Globus pallidus (tissue), 1 donor: ENCODE measurements at regions not wholly inside any gene's neighbourhood (a gene's known extent, or its start where the extent isn't known, plus 50 kb on each side); places are given as distances from the start of the nearest gene placed in this dataset.
"Not testable (repeated sequence)": the region's sequence is repeated elsewhere in the genome, so short reads cannot be mapped to it uniquely, and the experiment has no call there.

Source experiments
- DNase-seq: peaks from one replicate; pipeline ENCODE4 v3.0.0-alpha.2; 2015; ENCODE audit warnings: low spot score

DNA sequence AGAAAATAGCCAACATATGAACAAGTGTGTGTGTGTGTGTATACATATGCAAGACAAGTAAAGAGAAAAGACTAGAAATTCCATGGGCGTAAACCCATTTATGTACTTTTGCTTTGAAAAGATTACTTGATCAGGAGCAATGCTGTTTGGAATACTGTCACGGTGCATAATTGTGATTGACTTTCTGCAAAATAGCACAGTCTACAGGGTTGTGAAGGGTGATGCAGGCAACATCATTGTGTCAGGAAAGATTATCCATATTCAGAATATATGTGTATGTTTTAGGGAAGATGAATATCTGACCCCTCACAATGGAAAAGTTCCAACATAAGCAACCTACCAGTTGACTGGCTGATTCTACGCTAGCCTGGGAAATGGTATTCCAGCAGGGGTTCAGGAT, 307.7 kb downstream of the JRKL start:
- DNase-seq, result no peak

- no peak for DNase-seq
Observed at GRCh38 chr11:96704847-96705246, 315.0 kb downstream of the JRKL start.

GRCh38 chr11:96706761-96707160, 316.9 kb downstream of the JRKL start:
- DNase-seq, result no peak

DNA sequence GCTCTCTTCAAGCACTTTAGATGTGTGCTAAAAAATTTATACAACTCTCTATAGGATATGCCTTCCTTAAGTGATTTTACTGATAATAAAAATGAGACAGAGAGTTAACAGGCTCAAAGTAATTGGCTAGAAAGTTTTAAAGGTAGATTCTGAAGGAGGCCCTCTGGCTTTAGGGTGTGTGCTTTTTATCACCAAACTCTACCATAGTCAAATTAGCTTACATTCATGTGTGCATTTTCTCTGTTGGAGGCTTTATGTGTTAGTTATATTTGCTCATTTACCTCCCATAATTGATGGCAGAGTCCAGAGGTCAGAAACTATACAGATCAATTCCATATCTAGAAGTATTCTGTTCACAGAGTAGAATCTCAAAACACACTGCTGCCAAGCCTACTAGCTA, 317.5 kb downstream of the JRKL start:
- DNase-seq, result no peak

GRCh38 chr11:96708219-96708878, 318.5 kb downstream of the JRKL start:
- no peak for DNase-seq

DNA sequence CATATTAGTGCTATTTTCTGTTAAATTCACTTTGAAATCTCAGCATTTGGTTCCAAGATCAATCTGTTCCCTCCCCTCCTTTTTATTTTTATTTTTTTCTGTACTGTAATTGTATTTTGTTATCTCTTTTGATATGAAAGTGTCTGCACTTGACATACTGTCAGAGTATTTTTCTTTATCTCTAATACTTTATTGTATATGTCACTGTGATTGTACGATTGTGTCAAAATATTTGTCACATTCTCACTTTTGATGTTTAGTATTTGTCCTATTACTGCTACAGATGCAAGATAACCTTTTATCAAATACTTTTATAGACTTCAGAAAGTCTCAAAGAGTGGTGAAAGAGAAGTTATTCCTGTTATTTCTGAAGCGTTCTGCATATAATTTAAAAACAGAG, 323.5 kb downstream of the JRKL start:
- no peak for DNase-seq

- no peak for DNase-seq
Observed at GRCh38 chr11:96714689-96715088, 324.9 kb downstream of the JRKL start.

- DNase-seq, result no peak
Observed at GRCh38 chr11:96715208-96715607, 325.4 kb downstream of the JRKL start.

GRCh38 chr11:96736601-96737000, 346.8 kb downstream of the JRKL start:
- DNase-seq, result no peak

DNA sequence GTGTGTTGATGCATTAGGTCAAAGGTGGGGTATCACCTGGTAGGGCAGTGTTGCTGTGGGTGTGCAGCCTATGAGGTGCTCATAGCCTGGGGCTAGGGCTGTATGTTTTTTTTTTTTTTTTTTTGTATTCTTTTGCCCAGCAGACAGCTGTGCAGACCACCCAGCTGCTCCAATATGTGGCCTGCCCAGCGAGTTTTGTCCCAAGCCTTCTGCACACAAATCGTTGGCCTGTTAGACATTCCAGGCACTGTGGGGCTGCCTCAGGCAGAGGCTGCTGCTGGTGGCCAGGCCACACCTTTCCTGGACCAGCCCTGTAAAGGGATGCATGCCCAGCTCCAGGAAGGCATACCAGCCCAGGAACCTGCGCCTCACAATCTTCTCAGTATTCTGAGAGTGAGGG, 348.5 kb downstream of the JRKL start:
- no peak for DNase-seq

DNA sequence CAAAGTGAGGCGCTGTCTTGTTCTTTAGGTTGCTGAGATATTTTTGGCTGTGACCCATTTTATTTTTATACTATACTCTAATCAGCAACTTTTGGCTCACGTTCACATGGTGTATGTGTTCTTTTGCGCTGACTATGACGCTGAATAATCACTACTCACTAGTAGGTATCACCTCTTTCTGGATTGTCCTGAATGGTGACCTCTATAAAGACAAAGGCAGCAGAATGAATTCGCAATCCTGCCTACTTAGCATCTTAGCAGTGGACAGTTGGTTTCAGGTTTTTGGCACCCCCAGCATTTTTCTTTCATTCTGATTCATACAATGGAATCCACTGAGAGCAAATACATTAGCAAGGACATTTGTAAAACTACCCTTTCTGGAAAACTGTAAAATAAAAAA, 351.3 kb downstream of the JRKL start:
- no peak for DNase-seq

DNA sequence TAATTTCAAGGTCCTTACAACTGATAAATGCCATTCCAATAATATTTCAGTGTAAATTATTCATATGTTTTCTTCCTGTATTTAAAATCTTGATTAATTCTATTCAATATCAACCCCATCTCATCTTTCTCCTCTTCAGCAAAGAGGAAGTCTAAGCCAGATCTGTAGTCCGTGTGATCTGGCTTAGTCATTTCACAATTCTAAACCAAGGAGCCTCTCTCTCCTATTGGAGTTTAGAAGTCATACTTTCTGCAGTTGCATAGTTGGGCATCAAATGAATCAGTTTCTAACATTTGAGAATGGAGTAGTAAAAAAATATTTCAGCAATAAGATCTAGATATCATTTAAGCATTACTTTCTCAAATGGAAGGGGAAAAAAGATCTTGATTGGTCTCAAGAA, 354.9 kb downstream of the JRKL start:
- no peak for DNase-seq

- no peak for DNase-seq
Observed at GRCh38 chr11:96748639-96749370, 359.0 kb downstream of the JRKL start.

GRCh38 chr11:96751807-96752206, 362.0 kb downstream of the JRKL start:
- not testable (repeated sequence) for DNase-seq

DNA sequence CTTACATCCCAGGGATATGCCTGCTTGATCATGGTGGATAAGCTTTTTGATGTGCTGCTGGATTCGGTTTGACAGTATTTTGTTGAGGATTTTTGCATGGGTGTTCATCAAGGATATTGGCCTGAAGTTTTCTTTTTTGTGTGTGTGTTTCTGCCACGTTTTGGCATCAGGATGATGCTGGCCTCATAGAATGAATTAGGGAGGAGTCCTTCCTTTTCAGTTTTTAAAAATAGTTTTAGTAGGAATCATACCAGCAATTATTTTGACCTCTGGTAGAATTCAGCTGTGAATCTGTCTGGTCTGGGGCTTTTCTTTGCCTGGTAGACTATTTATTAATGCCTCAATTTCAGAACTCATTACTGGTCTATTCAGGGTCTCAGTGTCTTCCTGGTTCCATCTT, 362.4 kb downstream of the JRKL start:
- DNase-seq, result no peak

- DNase-seq, result no peak
Observed at GRCh38 chr11:96753997-96754396, 364.2 kb downstream of the JRKL start.

GRCh38 chr11:96755209-96755608, 365.4 kb downstream of the JRKL start:
- no peak for DNase-seq

- no peak for DNase-seq
Observed at GRCh38 chr11:96755752-96756151, 365.9 kb downstream of the JRKL start.

DNA sequence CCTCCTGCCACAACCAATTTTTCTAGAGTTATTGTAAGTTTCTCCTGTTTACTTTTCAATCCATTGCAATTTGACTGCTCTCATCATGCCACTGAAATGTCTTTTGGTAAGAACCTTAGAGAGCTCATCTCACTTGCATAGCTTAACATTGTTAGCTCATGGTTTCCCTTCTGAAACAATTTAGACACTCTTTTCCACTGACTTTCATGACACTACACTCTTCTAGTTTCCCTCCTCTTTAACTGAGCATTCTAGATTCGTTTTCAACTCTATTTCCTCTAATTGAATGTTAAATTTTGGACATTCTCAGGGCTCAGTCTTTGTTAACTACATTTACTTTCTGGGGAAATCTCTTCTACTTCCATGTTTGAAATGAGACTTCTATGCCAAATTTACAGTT, 369.1 kb downstream of the JRKL start:
- no peak for DNase-seq

DNA sequence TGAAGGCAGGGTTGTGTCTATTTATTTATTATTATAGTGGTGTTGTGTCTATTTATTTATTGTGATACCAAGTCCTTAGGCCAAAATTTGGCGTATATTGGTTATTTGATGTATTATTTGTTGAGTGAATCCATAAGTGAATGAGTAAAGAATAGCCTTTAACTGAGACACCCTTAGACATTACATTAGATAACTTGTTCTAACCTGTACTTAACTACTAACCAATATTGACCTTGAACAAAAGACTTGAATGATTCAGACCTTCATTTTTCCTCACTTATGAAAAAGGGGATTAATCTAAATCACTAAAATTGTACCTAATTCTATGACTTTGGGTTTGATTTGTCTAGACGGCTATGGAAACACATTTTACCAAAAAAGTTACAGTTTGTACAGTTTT, 370.5 kb downstream of the JRKL start:
- no peak for DNase-seq

- no peak for DNase-seq
Observed at GRCh38 chr11:96760815-96761214, 371.0 kb downstream of the JRKL start.

GRCh38 chr11:96761451-96761850, 371.6 kb downstream of the JRKL start:
- DNase-seq, result no peak

DNA sequence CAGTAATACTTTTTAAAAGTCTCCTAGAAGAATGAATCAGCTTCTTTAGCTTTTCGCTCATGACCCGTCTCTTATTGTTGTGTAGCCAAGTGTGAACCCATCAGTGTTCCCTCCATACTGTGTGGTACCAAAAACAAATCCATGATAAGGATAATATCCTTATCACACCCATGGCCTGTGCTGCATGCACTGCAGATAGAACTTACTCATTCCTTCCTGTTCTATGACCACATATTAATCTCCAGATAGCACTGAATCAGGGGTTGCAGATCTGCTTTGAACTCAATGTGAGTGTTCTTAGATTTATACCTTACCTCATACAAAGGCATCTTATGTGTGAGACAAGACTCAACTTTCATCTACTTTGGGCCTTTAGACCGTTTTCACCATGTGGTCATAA, 373.4 kb downstream of the JRKL start:
- no peak for DNase-seq

DNA sequence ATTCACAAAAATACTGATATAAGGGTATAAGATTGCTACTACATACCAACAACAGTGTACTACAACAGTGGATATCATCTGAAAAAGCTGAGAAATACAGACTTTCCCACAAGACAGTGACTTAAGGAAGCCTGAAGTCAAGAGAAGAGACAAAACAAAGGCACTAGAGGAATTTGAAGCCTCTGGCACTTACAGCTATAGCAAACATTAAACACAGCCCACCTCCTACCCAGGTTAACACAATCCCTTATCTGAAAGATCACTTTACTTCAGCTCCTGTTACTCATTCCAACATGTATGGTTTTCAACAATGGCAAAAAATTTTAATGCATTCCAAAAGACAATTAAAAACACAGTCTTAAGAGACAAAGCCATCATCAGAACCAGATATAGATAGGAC, 388.5 kb downstream of the JRKL start:
- DNase-seq, result no peak
